Peyer's patch (tissue), 4 donors: ENCODE measurements at regions not wholly inside any gene's neighbourhood (a gene's known extent, or its start where the extent isn't known, plus 50 kb on each side); places are given as distances from the start of the nearest gene placed in this dataset.

ENCODE experiments used
- CTCF ChIP-seq, 6 experiments: fragments of 450-650 bp in 4 of 6; fragments of 200-600 bp in 2 of 6; sonication (generic) in 1 of 6; IDR thresholded peaks; one replicate each; pipeline ENCODE4 v1.5.1; 2017 to 2019; ENCODE audit warnings: antibody characterized with exemption in 6 of 6, mild to moderate bottlenecking in 3 of 6, moderate library complexity in 1 of 6
- POLR2A ChIP-seq, 2 donors: fragments of 450-650 bp; IDR thresholded peaks; one replicate each; pipeline ENCODE4 v1.5.1; 2017; ENCODE audit warnings: antibody characterized with exemption in 2 of 2, mild to moderate bottlenecking in 2 of 2, moderate library complexity in 2 of 2

DNA sequence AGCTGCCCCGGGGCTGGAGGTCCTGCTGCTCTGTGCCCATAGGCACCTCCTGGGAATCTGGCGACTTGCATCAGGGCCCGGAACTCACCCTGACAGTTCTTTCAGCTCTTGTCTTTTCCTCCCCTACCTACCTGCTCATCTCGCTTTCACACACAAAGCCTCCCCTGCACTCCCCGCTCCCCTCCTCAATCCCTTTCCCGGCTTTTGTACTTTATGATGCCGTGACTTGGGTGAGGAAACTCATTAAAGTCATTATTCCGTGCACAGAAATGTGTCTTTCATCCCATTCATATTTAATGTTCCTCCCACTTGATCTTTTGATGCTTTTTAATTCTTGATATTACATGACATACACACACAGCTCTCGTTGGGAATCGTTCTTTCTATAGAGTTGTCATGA, 218.6 kb downstream of the RPS24 start:
- no peak for TF ChIP-seq CTCF (IDR thresholded peaks at IDR 0.05)
- TF ChIP-seq POLR2A (IDR thresholded peaks at IDR 0.05): no peak
